ENCODE measurements at regions not wholly inside any gene's neighbourhood (a gene's known extent, or its start where the extent isn't known, plus 50 kb on each side); places are given as distances from the start of the nearest gene placed in this dataset.

DNA sequence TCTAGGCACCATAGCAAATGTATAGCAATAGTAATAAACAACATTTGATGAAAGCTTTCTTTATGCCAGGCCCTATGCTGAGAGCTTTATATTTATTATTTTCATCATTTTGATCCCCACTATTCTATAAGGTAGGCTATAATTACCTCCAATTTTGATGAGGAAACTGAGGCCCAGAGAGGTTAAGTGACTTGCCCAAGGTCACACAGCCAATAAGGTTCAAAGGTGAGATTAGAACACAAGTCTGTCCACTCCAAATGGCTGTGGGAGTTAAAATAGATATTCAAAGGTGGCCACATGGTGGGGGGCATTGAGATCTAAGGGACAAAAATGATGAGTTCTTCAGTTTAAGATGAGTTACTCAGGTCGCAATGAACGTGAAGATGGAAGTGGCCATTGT, 269.9 kb downstream of the BMP7 start:
- no peak for DNase-seq (ENCODE audit: low spot score)

DNA sequence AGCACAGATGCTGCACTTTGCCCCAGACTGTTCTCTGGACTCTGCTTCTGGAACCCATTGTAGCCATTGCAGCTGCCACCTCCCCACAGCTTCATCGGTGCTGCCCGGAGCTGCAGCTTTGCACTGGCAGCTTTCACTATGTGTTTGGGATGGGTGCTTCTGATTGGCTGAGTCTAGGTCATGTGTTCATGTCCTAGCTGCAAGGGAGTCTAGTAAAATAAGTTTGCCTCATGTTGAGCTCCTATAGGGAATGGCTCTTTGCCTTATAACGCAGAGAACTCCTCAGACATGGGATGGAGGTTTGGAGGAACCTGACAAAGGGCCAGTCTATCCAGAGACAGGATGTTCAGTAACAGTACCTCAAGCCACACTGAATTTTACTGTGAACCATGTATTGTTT, 268.0 kb downstream of the BMP7 start:
- DNase-seq (ENCODE audit: low spot score) = no peak

GRCh38 chr20:57000441-57000968, 265.9 kb downstream of the BMP7 start:
- DNase-seq (ENCODE audit: low spot score) = no peak

- no peak for DNase-seq (ENCODE audit: low spot score)
Observed at GRCh38 chr20:57001126-57001767, 265.2 kb downstream of the BMP7 start.

DNA sequence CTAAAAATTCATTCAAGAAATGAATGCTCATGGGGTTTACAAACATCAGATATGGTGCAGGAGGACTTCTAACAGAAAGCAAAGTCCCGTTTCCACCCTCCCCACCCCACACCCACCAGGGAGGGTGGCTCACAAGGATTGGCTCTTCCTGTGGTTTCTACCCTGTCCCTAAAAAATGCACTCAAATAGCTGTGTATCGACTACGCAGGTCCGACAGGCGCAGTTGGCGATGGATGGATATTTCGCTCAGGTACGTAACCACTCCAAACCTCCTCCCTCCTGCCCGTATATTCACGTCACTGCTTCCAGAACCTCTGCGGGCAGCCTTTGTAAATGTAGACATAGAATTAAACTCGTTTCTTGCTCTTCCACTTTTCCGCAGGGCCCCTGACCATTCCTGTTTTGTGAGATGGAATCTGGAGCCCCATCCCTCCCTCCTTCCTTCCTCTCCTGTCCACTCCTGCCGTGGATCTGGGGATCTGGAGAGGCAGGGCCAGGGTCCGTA, 264.3 kb downstream of the BMP7 start:
- no peak for DNase-seq (ENCODE audit: low spot score)

DNA sequence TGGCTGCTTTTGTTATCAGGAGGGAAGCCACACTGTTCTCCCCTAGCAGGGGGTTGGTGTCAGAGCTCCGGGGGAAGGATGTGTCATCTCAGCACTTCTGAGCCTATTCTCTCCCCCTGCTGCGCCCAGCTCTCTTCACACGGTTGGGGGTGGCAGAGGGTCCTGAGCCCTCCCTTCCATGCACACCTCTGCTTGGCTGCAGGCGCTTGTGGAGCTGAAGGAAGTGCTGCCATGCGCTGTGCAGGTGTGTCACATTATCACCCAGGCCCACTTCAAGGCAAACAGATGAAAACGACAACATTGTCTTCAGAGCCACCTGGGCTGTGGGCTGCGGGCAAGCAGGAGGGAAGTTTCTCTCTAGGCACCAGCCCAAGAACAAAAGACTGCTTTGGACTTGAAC, 263.4 kb downstream of the BMP7 start:
- DNase-seq (ENCODE audit: low spot score) = no peak

DNA sequence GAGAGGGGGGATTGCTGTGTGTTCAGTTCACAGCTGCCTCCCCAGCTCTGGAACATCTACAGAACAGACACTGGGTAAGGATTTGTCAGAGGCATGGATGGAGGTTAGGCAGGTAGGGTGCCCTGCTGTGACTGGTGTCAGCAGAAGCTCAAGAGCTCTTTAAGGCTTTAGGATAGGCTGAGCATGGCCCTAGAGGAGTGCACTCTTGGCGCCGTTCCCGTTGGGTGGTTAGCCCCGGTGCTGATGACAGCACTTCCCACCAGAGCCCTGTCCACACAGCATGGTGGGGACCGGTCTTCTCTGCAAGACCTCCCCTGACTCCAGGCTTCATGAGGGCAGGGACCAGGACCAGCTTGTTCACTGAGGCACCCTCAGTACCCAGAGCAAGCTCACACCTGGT, 262.0 kb downstream of the BMP7 start:
- DNase-seq (ENCODE audit: low spot score) = no peak

DNA sequence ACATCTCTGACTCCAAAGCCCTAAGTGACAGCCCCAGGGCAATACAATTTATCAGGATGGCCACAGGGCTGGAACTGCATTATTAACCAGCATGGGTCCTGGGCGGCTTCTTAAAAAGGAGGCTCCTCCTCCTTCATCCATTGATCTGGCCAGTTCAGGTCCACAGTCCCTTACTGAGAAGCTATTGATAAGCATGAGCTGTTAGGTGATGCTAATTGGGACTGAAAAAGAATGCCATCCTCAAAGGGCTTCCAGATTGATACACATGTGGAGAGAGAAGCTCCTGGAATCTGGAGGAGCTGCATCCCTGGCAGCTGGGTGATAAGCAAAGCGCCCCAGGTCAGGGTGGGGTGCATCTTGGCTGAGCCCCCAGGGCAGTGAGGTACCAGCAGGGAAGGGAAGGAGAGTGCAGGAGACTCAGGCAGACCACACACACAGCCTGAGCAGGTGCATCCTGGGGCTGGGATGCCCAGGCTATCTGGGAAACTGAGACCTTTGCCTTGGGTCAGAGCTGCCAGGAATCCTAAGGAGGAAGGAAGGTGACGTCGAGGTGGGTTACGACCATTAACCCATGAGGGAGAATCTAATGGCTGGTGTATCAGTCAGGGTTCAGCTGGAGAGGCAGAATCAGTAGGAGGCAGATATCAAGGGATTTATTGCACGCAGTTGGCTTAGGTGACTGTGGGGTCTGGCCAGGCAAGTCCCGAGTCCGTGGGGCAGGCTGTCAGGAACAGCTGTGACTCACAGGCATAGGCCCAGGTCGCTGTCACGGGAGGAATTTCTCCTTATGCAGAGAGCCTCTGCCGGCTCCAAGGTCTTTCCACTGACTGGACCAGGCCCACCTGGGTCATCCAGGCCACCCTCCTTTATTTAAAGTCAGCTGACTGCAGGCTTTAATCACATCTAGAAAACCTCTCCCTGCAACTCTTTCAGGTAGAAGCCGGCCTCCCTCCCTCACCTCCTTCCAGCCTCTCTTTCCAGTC, 261.2 kb downstream of the BMP7 start:
- no peak for DNase-seq (ENCODE audit: low spot score)

DNA sequence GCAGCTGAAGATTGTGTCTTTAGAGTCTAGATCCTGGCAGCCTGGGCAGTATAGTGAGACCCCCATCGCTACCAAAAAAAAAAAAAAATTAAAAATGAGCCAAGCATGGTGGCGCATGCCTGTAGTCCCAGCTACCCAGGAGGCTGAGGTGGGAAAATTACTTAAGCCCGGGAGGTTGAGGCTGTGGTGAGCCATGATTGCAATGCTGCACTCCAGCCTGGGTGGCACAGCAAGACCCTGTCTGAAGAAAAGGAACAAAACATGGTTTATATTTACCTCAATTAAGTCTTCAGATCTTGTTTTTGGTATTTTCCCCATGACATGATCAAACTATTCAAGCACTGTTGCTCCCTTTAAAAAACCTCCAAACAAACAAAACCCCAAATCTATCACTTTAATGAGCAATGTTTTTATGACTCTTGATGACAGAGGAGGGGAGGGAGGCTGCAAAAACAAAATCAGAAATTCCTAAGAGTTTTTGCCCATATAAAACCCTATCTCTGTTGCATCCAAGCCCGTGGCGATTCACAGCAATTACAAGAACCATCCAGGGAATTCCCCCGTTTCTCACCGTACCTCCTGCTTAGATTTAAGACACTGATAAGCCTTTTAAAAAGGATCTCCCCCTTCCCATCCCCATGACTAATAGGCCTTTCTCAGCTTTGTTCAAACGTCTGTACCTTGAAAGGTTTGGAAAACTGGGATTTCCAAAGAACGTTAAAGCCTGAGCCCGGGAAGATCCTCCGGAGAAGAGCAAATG, 259.9 kb downstream of the BMP7 start:
- DNase-seq (ENCODE audit: low spot score) = no peak

- DNase-seq (ENCODE audit: low spot score) = no peak
Observed at GRCh38 chr20:57007171-57007540, 259.3 kb downstream of the BMP7 start.

- DNase-seq (ENCODE audit: low spot score) = no peak
Observed at GRCh38 chr20:57008217-57008616, 258.2 kb downstream of the BMP7 start.

DNA sequence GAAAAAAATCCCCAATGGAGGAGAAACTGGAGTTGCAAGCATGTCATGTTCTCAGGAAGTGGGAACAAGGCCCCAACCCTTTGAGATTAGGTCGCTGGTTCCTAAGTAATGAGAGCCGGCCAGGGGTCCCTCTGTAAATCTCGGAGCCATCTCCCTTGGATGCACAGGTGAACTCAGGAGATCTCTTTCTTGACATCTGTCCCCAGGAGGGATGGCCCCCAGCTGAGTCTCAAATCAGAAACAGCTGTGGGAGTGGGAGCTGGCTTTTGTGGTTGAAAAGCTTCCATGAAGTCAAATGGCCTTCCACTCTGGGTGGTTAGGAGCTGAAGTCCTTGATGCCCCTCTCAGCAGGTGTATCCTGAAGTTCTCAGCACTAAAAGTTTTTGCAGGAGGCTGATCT, 257.1 kb downstream of the BMP7 start:
- no peak for DNase-seq (ENCODE audit: low spot score)

GRCh38 chr20:57009775-57010174, 256.7 kb downstream of the BMP7 start:
- no peak for DNase-seq (ENCODE audit: low spot score)

DNA sequence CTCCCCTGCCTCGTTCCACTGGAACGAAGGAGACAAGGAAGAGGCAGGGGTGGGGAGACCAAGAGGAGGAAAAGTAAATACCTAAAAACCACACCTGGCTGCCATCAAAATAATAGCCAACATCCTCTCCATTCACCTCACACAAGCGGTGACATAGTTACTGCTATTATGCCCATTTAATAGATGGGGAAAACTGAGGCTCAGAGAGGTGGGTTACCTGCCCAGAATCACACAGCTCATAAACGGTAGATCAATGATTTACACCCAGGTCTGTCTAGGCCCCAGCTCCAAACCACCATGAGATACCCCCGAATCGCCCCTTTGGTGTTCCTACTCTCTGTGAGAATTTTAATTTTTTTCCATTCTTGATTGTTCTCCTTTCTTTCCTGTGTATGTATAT, 253.8 kb downstream of the BMP7 start:
- no peak for DNase-seq (ENCODE audit: low spot score)

DNA sequence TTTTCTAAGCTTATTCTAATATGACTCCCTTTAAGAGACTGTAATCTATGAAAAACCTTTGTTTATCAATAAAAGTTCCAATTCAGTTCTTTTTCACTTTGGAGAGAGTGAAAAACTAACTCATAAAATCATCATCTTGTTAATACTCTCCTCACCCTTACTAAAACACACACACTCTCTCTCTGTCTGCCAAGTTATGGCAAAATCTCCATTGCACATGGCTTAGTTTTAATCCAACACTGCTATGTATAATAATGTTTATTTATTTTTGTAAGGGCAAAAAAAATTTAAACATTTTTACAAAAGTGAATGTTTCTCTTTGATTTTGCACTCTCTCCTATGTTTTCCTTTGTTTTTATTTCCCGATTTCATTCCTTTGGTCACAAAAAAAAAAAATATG, 253.2 kb downstream of the BMP7 start:
- no peak for DNase-seq (ENCODE audit: low spot score)

DNA sequence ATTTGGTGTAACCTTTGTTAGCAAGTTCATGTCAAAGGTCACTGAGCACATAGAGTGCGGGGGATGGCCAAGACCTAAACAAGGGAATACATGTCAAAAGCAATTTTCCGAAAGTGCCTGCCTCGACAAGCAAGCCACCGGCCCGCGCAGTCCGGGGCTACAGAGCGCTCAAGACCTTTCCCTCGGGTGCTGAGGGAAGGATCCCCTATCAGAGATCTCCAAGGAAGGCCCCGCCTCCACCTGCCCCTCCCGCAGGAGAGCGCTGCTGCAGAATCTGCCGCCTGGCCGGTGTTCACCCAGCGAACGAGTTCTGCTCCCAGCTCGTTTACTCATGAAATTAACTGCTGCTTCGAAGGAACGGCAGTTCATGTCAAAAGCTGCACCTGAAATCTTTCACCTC, 252.7 kb downstream of the BMP7 start:
- DNase-seq (ENCODE audit: low spot score) = no peak

DNA sequence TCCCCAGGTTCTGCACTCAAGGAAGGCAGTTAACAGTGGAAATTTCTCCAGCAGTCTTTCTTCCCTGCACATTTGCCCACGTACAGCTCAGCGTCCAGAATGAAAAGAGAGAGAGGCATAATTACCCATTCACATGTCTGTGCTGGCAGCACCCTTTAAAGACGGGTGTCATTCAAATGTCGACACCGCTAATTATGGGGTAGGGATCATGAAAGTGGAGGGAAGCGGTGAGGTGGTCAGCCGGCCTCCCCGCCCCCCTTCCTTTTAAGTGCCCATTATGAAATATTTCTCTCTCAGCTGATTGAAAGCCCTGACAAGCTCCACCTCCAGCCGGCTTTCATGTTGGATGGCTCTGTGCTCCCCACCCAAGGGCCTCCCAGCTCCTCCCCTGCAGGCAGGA, 246.1 kb downstream of the BMP7 start:
- DNase-seq (ENCODE audit: low spot score) = no peak

GRCh38 chr20:57022306-57022705, 244.1 kb downstream of the BMP7 start:
- no peak for DNase-seq (ENCODE audit: low spot score)

DNA sequence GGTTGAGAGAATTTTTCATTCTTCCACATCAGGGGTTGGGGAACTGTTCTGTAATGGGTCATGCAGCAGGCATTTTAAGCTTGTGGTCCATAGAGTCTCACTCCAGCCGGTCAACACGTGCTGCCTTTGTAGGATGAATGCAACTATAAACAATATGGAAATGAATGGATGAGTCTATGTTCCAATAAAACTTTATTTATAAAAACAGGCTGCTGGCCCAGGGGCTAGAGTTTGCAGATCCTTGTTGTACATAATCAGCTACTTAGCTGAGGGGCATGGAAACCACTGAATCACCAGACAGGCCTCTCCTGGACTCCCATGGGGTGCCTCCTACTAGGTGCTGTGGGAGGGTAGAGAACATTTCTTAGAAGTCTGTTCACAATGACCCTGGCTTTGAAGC, 243.4 kb downstream of the BMP7 start:
- no peak for DNase-seq (ENCODE audit: low spot score)

- no peak for DNase-seq (ENCODE audit: low spot score)
Observed at GRCh38 chr20:57023997-57024396, 242.4 kb downstream of the BMP7 start.

DNA sequence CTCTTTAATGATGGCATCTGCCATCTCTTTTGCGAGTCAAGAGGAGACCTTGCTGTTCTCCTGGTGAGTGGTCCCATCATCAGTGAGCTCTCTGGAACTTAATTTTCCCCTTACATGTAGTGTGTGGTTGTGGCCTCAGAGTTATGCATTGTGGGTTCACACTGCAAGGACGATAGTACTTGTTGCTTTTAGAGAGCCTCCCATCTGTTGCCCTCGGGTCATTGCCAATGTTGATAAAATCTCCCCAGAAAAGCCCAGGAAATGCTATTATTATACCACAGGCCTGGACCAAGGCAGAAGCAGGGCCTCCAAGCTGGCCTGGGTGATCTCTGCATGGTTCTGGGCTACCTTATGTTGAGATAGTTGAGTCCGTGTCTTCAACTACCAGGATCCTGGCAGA, 241.6 kb downstream of the BMP7 start:
- no peak for DNase-seq (ENCODE audit: low spot score)

DNA sequence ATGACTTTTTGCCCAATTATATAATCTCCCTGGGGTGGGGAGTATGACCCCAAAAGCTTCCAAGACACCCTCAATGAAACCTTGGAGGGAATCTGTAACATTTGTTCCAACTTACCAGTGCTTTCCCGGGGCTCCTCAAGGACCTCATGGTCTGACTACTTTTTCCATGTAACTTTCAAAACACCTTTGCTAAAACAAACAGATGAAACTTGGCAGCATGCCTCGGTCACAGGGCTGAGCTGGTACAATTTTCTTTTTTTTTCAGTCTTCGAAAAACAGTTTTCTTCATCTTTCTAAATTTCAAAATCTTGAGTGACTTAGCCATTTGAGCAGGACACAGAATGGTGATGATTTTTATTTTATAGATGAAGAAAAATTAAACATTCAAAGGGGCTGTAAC, 241.2 kb downstream of the BMP7 start:
- DNase-seq (ENCODE audit: low spot score) = no peak

Measured in LoVo (cell line).